T1000 (cell line): ENCODE measurements at regions not wholly inside any gene's neighbourhood (a gene's known extent, or its start where the extent isn't known, plus 50 kb on each side); places are given as distances from the start of the nearest gene placed in this dataset.
"Not testable (repeated sequence)": the region's sequence is repeated elsewhere in the genome, so short reads cannot be mapped to it uniquely, and the experiment has no call there.

ENCODE experiments used
- DNase-seq: peaks from one replicate; lab custom pipeline; 2025; ENCODE audit warnings: mixed read lengths; lab: John Stamatoyannopoulos, UW

GRCh38 chr17:71437166-71437565 lies 683.7 kb upstream of the SOX9 start:
- no peak for DNase-seq

- DNase-seq: peak; percentile 61
These were observed 682.1 kb upstream of the SOX9 start for GRCh38 chr17:71438631-71439146.

- DNase-seq: peak; percentile 8
These were observed 680.3 kb upstream of the SOX9 start for GRCh38 chr17:71440513-71440912.

- peak; percentile 45 for DNase-seq
These were observed 679.7 kb upstream of the SOX9 start for GRCh38 chr17:71441098-71441497.

GRCh38 chr17:71444078-71444477 lies 676.7 kb upstream of the SOX9 start:
- DNase-seq: no peak

GRCh38 chr17:71446645-71447437 lies 674.0 kb upstream of the SOX9 start:
- no peak for DNase-seq

GRCh38 chr17:71447644-71448043 lies 673.2 kb upstream of the SOX9 start:
- DNase-seq: no peak

- not testable (repeated sequence) for DNase-seq
These were observed 670.2 kb upstream of the SOX9 start for GRCh38 chr17:71450657-71451056.

GRCh38 chr17:71453876-71454422 lies 666.9 kb upstream of the SOX9 start:
- DNase-seq: no peak

GRCh38 chr17:71455219-71455618 lies 665.6 kb upstream of the SOX9 start:
- DNase-seq: no peak

GRCh38 chr17:71458322-71458721 lies 662.5 kb upstream of the SOX9 start:
- DNase-seq: no peak

- no peak for DNase-seq
These were observed 659.9 kb upstream of the SOX9 start for GRCh38 chr17:71460943-71461342.

- no peak for DNase-seq
These were observed 659.2 kb upstream of the SOX9 start for GRCh38 chr17:71461498-71462169.

GRCh38 chr17:71464241-71464640 lies 656.6 kb upstream of the SOX9 start:
- DNase-seq: no peak

- no peak for DNase-seq
These were observed 656.1 kb upstream of the SOX9 start for GRCh38 chr17:71464751-71465150.

- DNase-seq: no peak
These were observed 653.1 kb upstream of the SOX9 start for GRCh38 chr17:71467719-71468118.

- no peak for DNase-seq
These were observed 650.8 kb upstream of the SOX9 start for GRCh38 chr17:71470062-71470461.

GRCh38 chr17:71472809-71473789 lies 647.7 kb upstream of the SOX9 start:
- no peak for DNase-seq

GRCh38 chr17:71477356-71477755 lies 643.5 kb upstream of the SOX9 start:
- no peak for DNase-seq

GRCh38 chr17:71480099-71480498 lies 640.7 kb upstream of the SOX9 start:
- no peak for DNase-seq

GRCh38 chr17:71482625-71483024 lies 638.2 kb upstream of the SOX9 start:
- DNase-seq: no peak

GRCh38 chr17:71484546-71484945 lies 636.3 kb upstream of the SOX9 start:
- DNase-seq: no peak
